ENCODE measurements at regions not wholly inside any gene's neighbourhood (a gene's known extent, or its start where the extent isn't known, plus 50 kb on each side); places are given as distances from the start of the nearest gene placed in this dataset.

- Mint-ChIP-seq H3K4me3 (no peak overlapping the region), H3K36me3 (no peaks in the 10 kb centered on the region), H3K9me3 (no peaks in the 10 kb centered on the region), H3K27ac (no peak overlapping the region), H3K4me1 (no peaks in the 10 kb centered on the region), H3K27me3 (no peaks in the 10 kb centered on the region)
- no peak for DNase-seq
- CTCF ChIA-PET = no interaction called here
Measured at GRCh38 chr5:152100462-152100861, 175.8 kb upstream of the GLRA1 start.

GRCh38 chr5:152097128-152097527 is 172.5 kb upstream of the GLRA1 start:
- CTCF ChIA-PET = interaction anchor here (0.6 kb wide), 1 partner anchor 268 kb away, joined by 3 read pairs; no protein-coding TSS in a partner anchor
- no peak overlapping the region for H3K4me3 Mint-ChIP-seq
- H3K27me3 Mint-ChIP-seq = no peaks in the 10 kb centered on the region
- no peak overlapping the region for H3K27ac Mint-ChIP-seq
- H3K9me3 Mint-ChIP-seq = no peaks in the 10 kb centered on the region
- no peak for DNase-seq
- no peaks in the 10 kb centered on the region for H3K36me3 Mint-ChIP-seq
- no peaks in the 10 kb centered on the region for H3K4me1 Mint-ChIP-seq

GRCh38 chr5:152094716-152095115 is 170.1 kb upstream of the GLRA1 start:
- no peak for DNase-seq
- Mint-ChIP-seq H3K27me3 (no peaks in the 10 kb centered on the region), H3K4me3 (no peak overlapping the region), H3K36me3 (no peaks in the 10 kb centered on the region), H3K27ac (no peak overlapping the region), H3K9me3 (no peaks in the 10 kb centered on the region), H3K4me1 (no peaks in the 10 kb centered on the region)
- CTCF ChIA-PET = no interaction called here

- CTCF ChIA-PET = no interaction called here
- no peak for DNase-seq
- no peaks in the 10 kb centered on the region for H3K9me3 Mint-ChIP-seq
- no peak overlapping the region for H3K4me3 Mint-ChIP-seq
- no peak overlapping the region for H3K27ac Mint-ChIP-seq
- H3K27me3 Mint-ChIP-seq = no peaks in the 10 kb centered on the region
- no peaks in the 10 kb centered on the region for H3K4me1 Mint-ChIP-seq
- no peaks in the 10 kb centered on the region for H3K36me3 Mint-ChIP-seq
Measured at GRCh38 chr5:152094060-152094459, 169.4 kb upstream of the GLRA1 start.

- DNase-seq = no peak
- Mint-ChIP-seq H3K4me1 (no peaks in the 10 kb centered on the region), H3K27ac (no peak overlapping the region), H3K9me3 (no peaks in the 10 kb centered on the region), H3K27me3 (no peaks in the 10 kb centered on the region), H3K4me3 (no peak overlapping the region), H3K36me3 (no peaks in the 10 kb centered on the region)
- CTCF ChIA-PET = no interaction called here
Measured at GRCh38 chr5:152092580-152092979, 167.9 kb upstream of the GLRA1 start.

- no peaks in the 10 kb centered on the region for H3K36me3 Mint-ChIP-seq
- H3K9me3 Mint-ChIP-seq = no peaks in the 10 kb centered on the region
- DNase-seq = no peak
- H3K4me1 Mint-ChIP-seq = no peaks in the 10 kb centered on the region
- no peak overlapping the region for H3K27ac Mint-ChIP-seq
- H3K4me3 Mint-ChIP-seq = no peak overlapping the region
- no peaks in the 10 kb centered on the region for H3K27me3 Mint-ChIP-seq
- CTCF ChIA-PET = no interaction called here
Measured at GRCh38 chr5:152089644-152090043, 165.0 kb upstream of the GLRA1 start.

- no peaks in the 10 kb centered on the region for H3K9me3 Mint-ChIP-seq
- CTCF ChIA-PET = no interaction called here
- no peaks in the 10 kb centered on the region for H3K36me3 Mint-ChIP-seq
- no peaks in the 10 kb centered on the region for H3K27me3 Mint-ChIP-seq
- H3K4me1 Mint-ChIP-seq = no peaks in the 10 kb centered on the region
- H3K27ac Mint-ChIP-seq = no peak overlapping the region
- no peak for DNase-seq
- no peak overlapping the region for H3K4me3 Mint-ChIP-seq
Measured at GRCh38 chr5:152086668-152087067, 162.0 kb upstream of the GLRA1 start.

GRCh38 chr5:152084476-152084875 is 159.8 kb upstream of the GLRA1 start:
- DNase-seq = no peak
- H3K9me3 Mint-ChIP-seq = no peaks in the 10 kb centered on the region
- H3K4me1 Mint-ChIP-seq = no peaks in the 10 kb centered on the region
- H3K4me3 Mint-ChIP-seq = no peak overlapping the region
- H3K27me3 Mint-ChIP-seq = no peaks in the 10 kb centered on the region
- H3K36me3 Mint-ChIP-seq = no peaks in the 10 kb centered on the region
- CTCF ChIA-PET = interaction anchor here (1.1 kb wide), 1 partner anchor 1082 kb away, joined by 3 read pairs; no protein-coding TSS in a partner anchor
- H3K27ac Mint-ChIP-seq = no peak overlapping the region

- H3K9me3 Mint-ChIP-seq = no peaks in the 10 kb centered on the region
- DNase-seq = no peak
- no peaks in the 10 kb centered on the region for H3K27me3 Mint-ChIP-seq
- no peak overlapping the region for H3K4me3 Mint-ChIP-seq
- no peak overlapping the region for H3K27ac Mint-ChIP-seq
- no peaks in the 10 kb centered on the region for H3K4me1 Mint-ChIP-seq
- H3K36me3 Mint-ChIP-seq = no peaks in the 10 kb centered on the region
- CTCF ChIA-PET = no interaction called here
Measured at GRCh38 chr5:152083231-152083630, 158.6 kb upstream of the GLRA1 start.

- CTCF ChIA-PET = no interaction called here
- Mint-ChIP-seq H3K9me3 (no peaks in the 10 kb centered on the region), H3K36me3 (no peaks in the 10 kb centered on the region), H3K4me3 (no peak overlapping the region), H3K27me3 (peaks cover 6% of the 10 kb centered on the region), H3K27ac (no peak overlapping the region), H3K4me1 (no peaks in the 10 kb centered on the region)
- no peak for DNase-seq
Measured at GRCh38 chr5:152072091-152072490, 147.4 kb upstream of the GLRA1 start.

- Mint-ChIP-seq H3K4me1 (no peaks in the 10 kb centered on the region), H3K9me3 (no peaks in the 10 kb centered on the region), H3K36me3 (no peaks in the 10 kb centered on the region), H3K4me3 (no peak overlapping the region), H3K27ac (no peak overlapping the region), H3K27me3 (peaks cover 6% of the 10 kb centered on the region)
- DNase-seq = no peak
- CTCF ChIA-PET = no interaction called here
Measured at GRCh38 chr5:152070591-152070990, 145.9 kb upstream of the GLRA1 start.

GRCh38 chr5:152066784-152067183 is 142.1 kb upstream of the GLRA1 start:
- DNase-seq = no peak
- Mint-ChIP-seq H3K27me3 (no peaks in the 10 kb centered on the region), H3K36me3 (no peaks in the 10 kb centered on the region), H3K9me3 (no peaks in the 10 kb centered on the region), H3K27ac (no peak overlapping the region), H3K4me1 (no peaks in the 10 kb centered on the region), H3K4me3 (no peak overlapping the region)
- CTCF ChIA-PET = no interaction called here

- CTCF ChIA-PET = no interaction called here
- no peaks in the 10 kb centered on the region for H3K4me1 Mint-ChIP-seq
- H3K36me3 Mint-ChIP-seq = no peaks in the 10 kb centered on the region
- no peaks in the 10 kb centered on the region for H3K27me3 Mint-ChIP-seq
- no peaks in the 10 kb centered on the region for H3K9me3 Mint-ChIP-seq
- DNase-seq = no peak
- H3K27ac Mint-ChIP-seq = no peak overlapping the region
- H3K4me3 Mint-ChIP-seq = no peak overlapping the region
Measured at GRCh38 chr5:152063004-152063403, 138.4 kb upstream of the GLRA1 start.

- no peak for DNase-seq
- Mint-ChIP-seq H3K27ac (no peak overlapping the region), H3K4me1 (no peaks in the 10 kb centered on the region), H3K36me3 (no peaks in the 10 kb centered on the region), H3K4me3 (no peak overlapping the region), H3K9me3 (no peaks in the 10 kb centered on the region), H3K27me3 (no peaks in the 10 kb centered on the region)
- CTCF ChIA-PET = no interaction called here
Measured at GRCh38 chr5:152061095-152061494, 136.4 kb upstream of the GLRA1 start.

- no peaks in the 10 kb centered on the region for H3K27me3 Mint-ChIP-seq
- H3K4me1 Mint-ChIP-seq = no peaks in the 10 kb centered on the region
- no peak overlapping the region for H3K4me3 Mint-ChIP-seq
- H3K9me3 Mint-ChIP-seq = no peaks in the 10 kb centered on the region
- CTCF ChIA-PET = no interaction called here
- DNase-seq = no peak
- no peak overlapping the region for H3K27ac Mint-ChIP-seq
- no peaks in the 10 kb centered on the region for H3K36me3 Mint-ChIP-seq
Measured at GRCh38 chr5:152058267-152058666, 133.6 kb upstream of the GLRA1 start.

GRCh38 chr5:152056931-152057330 is 132.3 kb upstream of the GLRA1 start:
- Mint-ChIP-seq H3K9me3 (no peaks in the 10 kb centered on the region), H3K4me3 (no peak overlapping the region), H3K27ac (no peak overlapping the region), H3K36me3 (no peaks in the 10 kb centered on the region), H3K4me1 (no peaks in the 10 kb centered on the region), H3K27me3 (peaks cover 4% of the 10 kb centered on the region)
- CTCF ChIA-PET = no interaction called here
- no peak for DNase-seq

Data from activated naive CD4-positive, alpha-beta T cell treated with anti-CD3 and anti-CD28 coated beads, Interleukin-2, amount 10 ng/mL, durations not matched to agents 7 days and 5 days (primary cell).